ENCODE measurements at regions not wholly inside any gene's neighbourhood (a gene's known extent, or its start where the extent isn't known, plus 50 kb on each side); places are given as distances from the start of the nearest gene placed in this dataset.

DNA sequence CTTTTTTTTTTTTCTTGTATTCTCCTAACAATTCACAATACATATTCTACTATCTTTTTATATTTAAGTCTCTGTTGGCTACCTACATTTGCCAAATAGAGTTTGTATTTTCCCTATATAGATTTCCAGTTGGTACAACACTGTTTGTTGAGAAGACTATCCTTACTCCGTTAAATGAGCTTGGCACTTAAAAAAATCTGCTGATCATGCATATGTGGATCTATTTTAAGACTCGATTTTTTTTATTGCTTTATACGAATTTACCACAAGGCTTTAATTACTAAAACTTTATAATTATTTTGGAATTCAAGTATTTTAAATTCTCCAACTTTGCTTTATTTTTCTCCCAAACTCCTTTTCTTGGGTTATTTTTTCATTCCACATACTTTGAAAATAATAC lies 855.6 kb downstream of the C6orf118 start:
- no peak for DNase-seq (ENCODE audit: low read depth)

DNA sequence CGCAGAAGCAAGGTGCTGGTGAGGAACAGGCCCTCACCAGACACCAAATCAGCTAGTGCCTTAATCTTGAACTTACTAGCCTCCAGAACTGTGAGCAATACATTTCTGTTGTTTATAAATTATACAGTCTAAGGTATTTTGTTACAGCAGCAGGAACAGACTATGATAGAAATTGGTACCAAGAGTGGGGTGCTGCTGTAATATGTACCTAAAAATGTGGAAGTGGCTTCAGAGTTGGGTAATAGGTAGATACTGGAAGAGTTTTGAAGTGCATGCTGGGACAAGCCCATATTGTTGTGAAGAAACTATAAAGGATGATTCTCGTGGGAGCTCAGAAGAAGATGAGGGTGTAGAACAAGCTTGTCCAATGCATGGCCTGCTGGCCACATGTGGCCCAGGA lies 866.8 kb downstream of the C6orf118 start:
- DNase-seq (ENCODE audit: low read depth) = no peak

DNA sequence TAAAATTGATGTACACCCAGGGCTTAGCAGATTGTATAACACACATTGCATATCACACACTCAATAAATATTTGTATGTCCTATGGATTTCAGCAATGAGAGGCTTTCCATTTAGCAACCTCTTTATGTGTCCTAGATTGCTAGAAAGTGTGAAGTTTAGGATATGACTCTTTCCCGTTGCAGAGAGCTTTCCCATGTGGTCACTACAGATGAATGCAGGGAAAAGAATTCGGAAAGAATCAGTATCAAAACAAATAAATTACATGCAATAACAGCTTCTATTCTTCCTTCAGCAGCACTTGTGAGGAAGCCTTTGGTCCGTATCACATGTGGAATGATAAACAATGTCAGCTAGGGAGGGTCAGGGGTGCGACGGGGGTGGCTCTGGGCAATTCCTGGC lies 870.1 kb downstream of the C6orf118 start:
- DNase-seq (ENCODE audit: low read depth) = no peak

DNA sequence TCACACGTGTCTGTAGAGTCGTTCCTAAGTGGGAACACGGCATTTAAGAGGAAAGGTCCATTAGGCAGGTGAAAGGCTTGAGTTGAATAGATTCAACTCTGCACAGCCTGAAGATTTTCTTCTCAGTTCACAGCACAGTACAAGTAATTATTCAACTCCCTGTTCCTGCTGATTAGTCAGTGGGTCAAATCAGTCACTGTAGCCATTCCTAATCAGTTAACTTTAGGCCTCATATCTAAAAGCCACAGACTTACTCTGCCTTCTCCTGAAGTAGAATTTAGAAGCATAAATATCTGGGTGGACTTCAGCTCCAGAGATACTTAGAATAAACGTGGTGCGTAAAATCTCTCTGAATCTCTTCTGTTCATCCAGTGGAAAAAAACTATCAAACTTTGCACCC lies 872.4 kb downstream of the C6orf118 start:
- DNase-seq (ENCODE audit: low read depth) = no peak

DNA sequence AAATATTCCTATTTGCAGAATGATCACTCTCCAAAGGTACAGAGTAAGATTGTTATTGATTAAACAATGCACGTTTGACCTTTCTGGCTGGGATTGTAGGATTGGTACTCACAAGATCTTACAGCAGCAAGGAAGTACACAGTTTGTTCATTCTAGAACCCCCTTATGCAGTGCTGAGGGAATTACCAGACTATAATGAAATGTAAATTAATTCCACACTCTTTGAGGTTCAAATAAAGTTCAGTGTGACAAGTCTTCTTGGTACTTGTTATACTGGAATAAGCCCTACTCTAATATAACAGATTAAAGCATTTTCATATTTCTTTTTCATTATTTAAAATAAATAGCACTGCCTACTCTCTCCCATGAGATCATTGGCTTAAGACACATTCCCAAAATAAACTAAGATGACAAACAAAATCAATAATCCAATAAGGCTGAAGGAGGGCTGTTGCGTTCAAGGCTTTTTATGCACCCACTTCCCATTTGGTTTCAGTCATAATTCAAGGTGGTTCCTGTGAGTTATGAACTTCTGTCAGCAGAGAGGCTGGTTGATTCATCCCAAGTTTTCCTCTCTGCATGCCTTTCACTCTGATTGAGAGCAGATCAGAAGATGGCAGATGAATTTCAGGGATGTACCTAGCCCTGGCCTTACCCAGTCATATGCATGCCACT lies 881.5 kb downstream of the C6orf118 start:
- no peak for DNase-seq (ENCODE audit: low read depth)

DNA sequence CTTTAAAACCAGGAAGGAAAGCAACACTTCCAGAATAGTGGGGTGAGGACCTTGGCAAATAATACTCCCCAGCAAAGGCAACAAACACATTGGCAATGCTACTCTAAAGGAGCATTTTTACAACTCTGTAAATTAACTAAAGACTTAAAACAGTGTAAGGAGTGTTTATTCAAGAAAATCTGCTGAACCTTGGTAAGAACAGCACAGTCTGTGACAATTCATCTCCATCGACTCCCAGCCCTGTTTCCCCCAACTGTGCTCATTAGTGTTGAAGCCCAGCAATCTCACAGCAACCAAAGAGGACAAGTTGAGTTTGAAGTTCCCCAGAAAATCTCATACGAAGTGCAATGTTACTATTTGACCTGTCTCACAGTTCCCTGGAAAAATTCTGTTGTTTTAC lies 884.9 kb downstream of the C6orf118 start:
- DNase-seq (ENCODE audit: low read depth) = no peak

DNA sequence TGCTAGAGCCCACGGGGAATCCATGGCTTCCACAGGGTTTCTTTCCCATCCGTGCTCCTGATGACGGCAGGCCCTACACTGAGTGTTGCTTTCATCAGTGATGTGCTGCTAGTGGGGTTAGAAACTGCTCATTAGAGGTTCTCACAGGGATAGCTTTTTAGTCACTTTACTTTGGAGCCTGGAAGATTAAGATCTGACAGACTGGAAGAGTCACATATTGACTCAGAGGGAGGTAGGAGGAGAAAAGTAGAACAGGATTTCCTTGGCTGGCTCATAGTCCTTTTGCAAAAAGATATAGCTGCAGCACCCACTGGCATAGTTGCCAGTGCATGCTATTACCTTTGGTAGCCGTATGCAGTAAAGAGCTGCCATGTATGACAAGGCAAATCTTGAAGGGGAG lies 890.3 kb downstream of the C6orf118 start:
- DNase-seq (ENCODE audit: low read depth) = no peak

DNA sequence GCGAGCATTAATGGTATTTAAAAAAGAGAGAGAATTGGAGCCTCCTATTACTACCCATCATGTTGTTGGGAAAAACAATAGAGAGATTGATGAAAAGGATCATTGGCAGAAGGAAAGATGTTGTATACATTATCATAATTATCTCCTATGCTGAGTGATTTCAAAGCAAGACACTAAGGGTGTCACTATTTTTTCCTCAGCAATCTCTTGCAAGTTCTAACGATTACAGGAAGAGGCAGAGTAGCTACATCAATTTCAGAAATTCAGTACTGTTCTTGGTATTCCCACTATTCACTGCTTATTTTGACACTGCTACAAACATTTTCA lies 891.2 kb downstream of the C6orf118 start:
- DNase-seq (ENCODE audit: low read depth) = no peak

DNA sequence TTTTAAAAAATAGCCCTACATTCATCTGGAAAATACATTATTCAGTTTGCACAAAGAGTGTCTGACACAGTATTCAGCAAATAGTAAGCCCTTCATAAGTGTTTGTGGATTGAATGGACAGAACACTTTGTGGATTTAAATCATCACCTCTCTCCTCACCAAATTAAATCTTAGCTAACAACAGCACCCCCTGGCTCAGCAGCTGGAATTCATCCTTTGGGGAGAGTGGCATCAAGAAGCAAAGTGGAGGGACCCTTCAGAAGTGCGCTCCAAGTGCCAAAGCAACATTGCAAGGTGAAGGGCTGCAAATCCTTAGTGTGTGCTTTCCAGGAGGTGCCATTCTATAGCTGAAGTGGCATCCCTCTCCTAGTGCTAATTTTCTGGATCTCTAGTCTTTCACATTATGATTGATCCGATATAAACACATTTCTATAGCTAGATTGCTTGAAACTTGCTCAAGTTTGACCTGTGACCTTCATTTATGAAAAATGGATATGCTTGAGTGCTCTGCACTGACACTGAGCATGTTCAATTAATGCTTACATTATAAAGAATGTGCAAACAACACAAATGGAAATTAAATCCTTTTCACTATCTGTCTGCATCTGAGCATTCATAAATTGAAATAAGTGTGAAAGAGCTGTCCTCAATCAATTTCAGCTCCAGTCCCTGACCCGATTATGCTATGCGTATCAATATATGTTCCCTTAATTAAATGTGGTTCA lies 891.7 kb downstream of the C6orf118 start:
- no peak for DNase-seq (ENCODE audit: low read depth)

DNA sequence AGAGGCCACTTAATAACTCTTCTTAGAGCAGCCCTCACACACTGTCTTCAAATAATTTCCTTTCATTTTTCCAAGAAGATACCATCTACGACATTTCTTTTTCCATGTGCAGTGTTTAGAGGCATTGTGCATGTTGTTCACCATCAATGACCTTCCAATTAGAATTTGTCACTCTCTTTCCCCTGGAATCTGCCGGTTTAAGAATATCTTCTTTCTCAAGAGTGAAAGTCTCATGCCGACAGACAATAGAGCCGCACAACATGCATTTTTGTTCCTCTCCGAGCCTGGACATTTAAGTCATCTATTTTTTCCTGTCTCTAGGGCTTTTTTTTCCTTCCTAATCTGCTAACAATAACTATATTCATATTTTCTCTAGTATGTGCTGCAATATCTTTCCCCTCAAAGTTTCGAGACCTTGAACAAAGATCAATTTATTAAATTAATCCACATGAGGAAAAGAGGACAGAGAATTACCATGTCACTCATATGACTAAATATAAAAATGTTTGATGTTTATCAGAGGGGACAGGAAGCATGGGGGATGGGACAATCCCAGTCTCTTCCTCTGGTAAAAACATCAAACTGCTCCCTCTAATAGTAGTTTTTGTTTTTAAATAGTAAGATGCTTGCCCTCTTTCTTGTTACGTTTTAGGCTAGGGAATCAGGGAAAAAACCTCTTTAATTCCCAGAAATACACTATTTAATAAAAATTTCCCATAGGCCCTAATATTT lies 893.4 kb downstream of the C6orf118 start:
- DNase-seq (ENCODE audit: low read depth) = no peak

DNA sequence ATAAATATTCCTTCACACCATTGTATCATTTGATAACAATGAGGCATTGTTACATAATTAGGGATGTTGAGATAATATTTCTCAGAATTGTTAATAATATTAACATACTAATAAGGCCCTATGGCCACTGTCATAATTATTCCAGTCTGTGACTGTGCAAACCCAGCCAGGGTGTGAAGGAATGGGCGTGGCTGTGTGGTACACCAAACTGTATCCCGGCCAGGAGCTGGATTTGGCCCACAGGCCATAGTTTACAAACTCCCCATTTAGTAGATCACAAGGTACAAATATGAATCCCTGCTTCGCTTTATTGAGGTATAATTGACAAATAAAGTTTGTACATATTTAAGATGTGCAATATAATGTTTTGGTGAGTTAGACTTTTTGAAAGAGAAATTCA lies 894.7 kb downstream of the C6orf118 start:
- no peak for DNase-seq (ENCODE audit: low read depth)

DNA sequence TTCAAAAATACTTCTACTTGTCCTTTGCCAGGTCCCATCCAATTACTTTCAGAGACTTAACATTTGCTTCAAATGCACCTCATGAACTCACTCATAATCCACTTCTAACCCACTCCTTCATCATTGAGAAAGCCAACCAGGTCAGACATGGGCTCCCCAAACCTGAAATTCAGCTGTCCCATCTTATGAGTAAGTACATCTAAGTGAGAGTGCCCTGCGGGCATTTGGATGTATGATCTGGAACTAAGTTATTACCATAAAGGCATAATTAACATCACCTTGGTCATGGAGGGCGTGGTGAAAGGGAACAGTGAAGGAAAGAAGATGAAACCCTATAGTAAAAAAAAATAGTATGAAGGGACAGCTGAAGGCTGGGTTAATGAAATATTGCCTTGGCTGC lies 896.8 kb downstream of the C6orf118 start:
- DNase-seq (ENCODE audit: low read depth) = no peak

DNA sequence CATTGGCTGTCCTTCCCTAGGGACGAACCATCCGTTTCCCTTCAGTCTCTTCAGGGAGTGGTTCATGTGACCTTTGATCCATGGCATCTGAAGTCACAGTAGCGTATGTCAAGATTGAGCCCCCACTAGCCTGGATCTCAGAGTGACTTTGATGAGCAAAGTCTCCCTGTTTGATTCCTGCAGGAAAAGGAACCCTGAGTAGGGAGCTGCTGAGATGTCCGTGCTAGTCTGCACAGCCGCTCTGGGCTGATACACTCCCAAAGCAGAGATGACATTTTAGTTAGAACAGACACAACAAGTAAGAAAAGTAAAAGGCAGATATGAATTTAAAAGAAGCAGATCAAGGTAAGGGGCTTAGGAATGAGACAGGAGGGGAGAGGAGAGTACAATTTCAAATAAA lies 899.4 kb downstream of the C6orf118 start:
- no peak for DNase-seq (ENCODE audit: low read depth)

DNA sequence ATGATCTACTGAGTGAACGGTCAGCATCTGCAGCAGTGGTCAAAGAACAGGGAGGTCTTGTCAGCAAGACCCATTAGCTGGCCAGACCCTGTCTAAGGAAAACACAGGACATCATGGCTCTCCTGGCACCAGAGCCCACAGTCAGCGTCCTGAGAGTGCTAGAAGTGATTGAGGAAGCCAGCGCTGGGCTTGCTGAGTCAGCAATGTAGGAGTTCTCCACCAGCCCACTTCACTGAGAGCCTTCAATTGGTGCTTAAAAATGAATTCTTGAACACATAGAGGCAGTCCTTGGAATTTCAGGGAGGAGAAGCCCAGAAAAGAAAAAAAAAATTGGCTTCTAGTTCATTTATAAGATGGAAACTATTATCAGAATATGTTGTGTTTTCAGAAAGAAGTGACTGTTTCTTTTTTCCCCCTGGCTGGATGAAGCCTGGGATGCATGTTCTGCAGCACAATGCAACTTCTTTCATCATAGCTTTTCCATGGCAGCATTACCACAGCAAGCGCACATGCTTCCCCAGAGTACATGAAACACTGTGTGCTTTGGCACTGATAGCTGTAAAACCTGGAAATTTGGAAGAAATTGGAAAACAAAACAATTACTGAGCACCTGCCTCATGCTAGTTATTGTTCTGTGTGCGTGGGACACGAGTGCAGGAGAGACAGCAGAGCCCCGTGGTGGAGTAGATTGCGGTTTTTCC lies 899.9 kb downstream of the C6orf118 start:
- no peak for DNase-seq (ENCODE audit: low read depth)

DNA sequence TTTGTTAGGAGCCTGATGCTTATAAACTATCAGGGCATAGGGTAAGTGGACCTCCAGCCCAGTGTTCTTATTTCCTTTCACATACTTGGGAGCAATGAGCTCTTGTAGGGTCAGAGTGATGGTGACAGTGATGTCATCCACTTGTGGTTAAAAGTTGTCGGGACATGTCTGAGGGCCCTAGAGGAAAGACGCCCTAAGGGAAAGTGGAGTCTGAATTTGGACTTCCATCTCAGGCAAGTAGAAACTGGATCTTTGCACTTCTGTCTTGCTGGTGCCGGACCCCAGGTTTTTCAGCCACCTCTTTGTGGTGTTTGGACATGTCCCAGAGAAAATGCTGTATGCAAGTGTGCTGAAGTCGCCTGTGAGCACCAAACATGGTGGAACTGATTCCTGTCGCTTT lies 900.5 kb downstream of the C6orf118 start:
- no peak for DNase-seq (ENCODE audit: low read depth)

DNA sequence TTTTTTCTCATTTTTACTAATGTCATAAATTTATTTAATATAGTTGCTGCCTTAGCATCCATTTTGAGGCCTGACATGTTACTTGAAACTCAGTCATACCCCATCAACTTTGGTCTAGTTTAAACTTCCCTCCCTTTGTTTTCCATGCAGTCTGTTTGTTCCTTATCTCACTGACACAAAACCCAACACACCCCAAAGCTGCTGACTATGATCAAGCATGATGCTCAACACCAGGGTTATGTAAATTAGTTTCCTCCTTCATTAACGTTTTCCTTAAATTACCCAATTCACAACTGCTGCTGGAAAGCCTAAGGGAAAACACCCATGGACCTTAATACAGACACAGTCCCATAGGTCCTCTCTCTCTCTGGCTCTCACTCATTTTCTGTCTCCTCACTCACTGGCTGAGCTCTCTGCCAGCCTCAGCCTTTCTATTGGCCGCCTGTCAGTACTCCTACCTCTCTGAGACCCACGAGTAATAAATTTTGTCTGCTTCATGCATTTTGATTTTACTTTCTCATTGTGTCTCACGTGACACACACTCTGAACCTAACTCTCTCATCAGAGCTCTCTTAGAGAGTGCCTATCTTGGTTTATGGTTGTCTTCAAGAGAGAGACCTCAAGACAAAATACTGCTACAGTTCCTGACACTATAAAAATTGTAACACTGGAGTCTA lies 904.5 kb downstream of the C6orf118 start:
- DNase-seq (ENCODE audit: low read depth) = no peak

DNA sequence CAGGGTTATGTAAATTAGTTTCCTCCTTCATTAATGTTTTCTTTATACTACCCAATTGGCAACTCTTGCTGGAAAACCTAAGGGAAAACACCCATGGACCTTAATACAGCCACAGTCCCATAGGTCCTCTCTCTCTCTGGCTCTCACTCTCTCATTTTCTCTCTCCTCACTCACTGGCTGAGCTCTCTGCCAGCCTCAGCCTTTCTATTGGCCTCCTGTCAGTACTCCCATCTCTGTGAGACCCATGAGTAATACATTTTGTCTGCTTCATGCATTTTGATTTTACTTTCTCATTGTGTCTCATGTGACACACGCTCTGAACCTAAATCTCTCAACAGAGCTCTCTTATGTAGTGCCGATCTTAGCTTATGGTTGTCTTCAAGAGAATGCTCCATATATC lies 907.5 kb downstream of the C6orf118 start:
- DNase-seq (ENCODE audit: low read depth) = no peak

DNA sequence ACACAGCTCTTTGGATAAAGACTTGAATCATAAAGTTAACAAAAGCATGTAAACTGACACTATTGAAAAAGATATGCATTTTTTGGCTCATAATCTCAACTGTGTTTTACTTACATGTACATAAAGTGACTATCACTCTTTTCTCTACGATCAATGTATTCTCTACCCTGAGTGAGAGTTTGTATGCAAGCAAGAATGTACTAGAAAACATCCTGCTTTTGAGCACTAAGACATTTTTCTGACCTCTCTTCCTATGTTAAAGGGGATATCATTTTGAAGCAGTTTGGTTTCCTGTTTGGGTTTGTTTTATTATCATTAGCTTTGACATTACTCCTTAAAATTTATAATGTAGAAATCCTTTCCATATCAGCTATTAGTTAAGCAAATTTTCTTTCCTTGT lies 910.8 kb downstream of the C6orf118 start:
- DNase-seq (ENCODE audit: low read depth) = no peak

DNA sequence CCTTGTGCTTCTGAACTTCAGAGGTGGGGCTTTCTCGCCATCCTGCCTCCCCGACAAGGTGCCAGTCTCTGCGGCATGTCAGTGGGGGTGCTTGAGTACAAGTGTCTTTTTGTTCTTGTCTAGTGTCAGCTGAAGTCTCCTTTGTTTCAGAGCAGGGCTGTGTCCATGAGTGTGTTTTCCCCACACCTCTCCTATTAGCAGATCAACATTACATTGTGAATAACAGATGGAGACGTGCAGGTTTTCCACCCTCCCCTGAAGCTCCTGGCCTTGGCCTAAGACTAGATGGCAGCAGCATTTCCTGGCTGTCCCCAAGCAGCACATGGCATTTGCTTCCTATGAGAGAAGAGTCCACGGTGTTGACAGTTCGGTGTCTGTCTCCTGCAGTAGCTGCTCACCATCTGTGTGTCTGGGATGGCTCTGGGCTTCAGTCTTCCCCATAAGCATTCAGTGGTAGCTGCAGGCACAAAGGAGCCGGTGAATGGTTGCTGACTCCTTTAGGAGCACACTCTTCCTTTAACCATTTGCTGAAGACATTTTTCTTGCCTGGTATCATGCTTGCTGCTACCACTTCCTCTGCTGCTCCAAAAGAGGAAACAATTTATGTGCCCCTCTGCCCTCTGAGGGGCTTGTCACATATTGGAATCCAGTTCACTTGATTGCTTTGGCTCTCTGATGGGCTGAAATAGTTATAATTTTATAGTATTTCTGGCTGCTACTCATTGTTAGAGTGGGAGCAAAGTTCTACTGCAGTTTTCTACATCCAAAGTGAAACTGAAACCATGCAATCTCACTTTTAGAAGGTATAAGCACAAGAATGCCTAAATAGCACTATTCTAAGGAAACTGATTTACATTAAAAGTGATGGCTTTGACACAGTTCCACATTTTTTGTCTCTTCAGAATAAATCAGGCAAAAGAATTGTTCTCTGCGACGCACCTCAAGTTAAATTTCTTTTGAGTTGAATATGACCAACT lies 913.0 kb downstream of the C6orf118 start:
- no peak for DNase-seq (ENCODE audit: low read depth)

DNA sequence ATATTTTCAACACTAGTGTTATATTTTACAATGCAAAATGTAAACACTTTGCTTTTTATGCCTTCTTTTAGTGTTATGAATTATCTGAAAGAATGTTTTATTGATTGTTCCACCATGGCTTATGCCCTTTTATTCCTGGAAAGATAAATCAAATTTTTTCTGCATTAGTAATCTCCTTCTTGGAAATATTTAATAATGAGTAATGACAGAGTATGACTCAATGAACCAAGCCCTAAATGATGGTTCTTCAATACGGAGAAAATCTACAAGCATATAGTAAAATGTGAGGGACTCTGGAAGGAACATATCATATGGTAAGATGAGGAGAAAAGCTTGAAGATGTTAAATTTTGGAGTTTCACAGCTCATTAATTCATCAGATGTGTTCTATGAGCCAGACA lies 929.6 kb downstream of the C6orf118 start:
- no peak for DNase-seq (ENCODE audit: low read depth)

DNA sequence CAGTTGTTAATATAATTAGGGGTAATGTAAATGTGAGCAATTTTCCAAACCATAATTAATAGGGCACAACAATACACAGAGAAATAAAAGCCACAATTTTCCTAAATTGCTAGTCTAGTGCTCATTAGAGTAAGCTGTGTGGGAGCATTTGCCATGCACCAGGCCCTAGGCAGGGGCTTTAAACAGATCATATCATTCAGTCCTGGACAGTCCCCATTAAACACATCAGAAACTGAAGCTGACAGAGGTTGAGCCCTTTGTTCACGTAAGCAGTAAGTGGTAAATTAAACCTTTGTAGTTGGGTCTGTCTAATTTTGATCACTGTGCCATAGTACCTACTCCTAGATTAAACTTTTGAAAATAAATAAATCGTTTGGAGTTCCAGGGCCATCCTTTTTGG lies 931.1 kb downstream of the C6orf118 start:
- DNase-seq (ENCODE audit: low read depth) = no peak

All from GM04503 (cell line).